AG10803 (cell line): ENCODE measurements at regions not wholly inside any gene's neighbourhood (a gene's known extent, or its start where the extent isn't known, plus 50 kb on each side); places are given as distances from the start of the nearest gene placed in this dataset.

Experiments used
- DNase-seq: peaks from one replicate; pipeline ENCODE4 v3.0.0; 2010; ENCODE audit warnings: low read depth
- H3K4me3 ChIP-seq: 2 replicates; pipeline ENCODE4 v1.5.1; 2011; ENCODE audit warnings: mild to moderate bottlenecking, low read length, control low read depth
- CTCF ChIP-seq: conservative IDR thresholded peaks from 2 replicates; pipeline ENCODE4 v1.5.1; 2011; ENCODE audit warnings: mild to moderate bottlenecking, low read length, control low read depth, inconsistent platforms

DNA sequence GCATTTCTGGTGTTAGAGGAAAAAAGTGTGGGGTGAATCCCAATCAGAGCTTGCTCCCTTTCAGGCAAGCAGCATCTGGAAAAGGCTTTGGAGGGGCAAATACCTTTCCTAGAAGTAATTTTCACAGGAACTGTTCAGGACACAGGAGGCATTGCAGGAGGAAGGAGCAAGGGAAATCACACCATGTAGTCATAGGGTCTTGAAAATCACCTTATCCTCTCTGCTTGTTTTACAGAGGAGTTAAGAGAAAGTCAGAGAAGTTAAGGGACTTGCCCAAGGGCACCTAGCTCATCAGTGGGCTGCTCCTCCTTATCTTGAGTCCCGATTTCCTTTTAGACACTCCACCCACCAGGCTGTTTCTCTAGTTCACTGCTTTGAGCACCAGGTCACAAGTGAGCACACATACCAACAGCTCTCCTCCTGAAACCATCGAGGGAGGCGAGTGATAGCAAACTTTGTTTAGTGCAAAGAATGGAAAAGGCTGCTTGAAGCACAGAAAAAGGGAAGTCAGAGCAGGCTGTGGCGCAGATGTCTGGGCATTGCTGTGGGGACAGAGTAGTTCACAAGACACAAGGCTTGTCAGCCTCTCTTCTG, 89.2 kb upstream of the CXCR4 start:
- TF ChIP-seq CTCF: no peak
- no peak for DNase-seq
- H3K4me3 ChIP-seq: no peak overlapping the region

- no peak for DNase-seq
- H3K4me3 ChIP-seq: no peak overlapping the region
Measured at GRCh38 chr2:136206613-136207012, 88.7 kb upstream of the CXCR4 start.

DNA sequence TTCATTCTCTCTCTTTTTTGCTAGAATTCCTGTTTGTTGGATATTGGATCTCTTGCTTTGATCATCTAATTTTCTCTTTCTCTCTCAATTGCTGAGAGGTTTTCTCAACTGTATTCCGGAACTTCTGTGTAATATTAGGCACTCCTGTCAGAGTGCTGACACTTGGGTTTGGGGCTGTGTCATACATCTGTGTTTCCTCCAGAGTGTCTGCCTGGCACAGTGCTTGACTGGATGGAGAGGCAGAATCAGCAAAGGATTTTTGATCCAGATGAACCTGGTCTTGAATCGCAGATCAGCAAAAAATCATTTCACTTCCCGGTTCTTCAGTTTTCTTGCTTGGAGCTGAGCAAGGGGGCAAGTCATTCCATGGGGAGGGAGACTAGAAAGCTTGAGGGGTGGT, 87.7 kb upstream of the CXCR4 start:
- no peak overlapping the region for H3K4me3 ChIP-seq
- no peak for TF ChIP-seq CTCF
- DNase-seq: no peak

More at GRCh38 chr2:136206613-136207012, 88.7 kb upstream of the CXCR4 start:
- TF ChIP-seq CTCF: no peak

GRCh38 chr2:136204971-136205370, 87.0 kb upstream of the CXCR4 start:
- no peak overlapping the region for H3K4me3 ChIP-seq
- no peak for TF ChIP-seq CTCF
- no peak for DNase-seq

- TF ChIP-seq CTCF: no peak
- H3K4me3 ChIP-seq: no peak overlapping the region
- no peak for DNase-seq
Measured at GRCh38 chr2:136195226-136195625, 77.3 kb upstream of the CXCR4 start.

DNA sequence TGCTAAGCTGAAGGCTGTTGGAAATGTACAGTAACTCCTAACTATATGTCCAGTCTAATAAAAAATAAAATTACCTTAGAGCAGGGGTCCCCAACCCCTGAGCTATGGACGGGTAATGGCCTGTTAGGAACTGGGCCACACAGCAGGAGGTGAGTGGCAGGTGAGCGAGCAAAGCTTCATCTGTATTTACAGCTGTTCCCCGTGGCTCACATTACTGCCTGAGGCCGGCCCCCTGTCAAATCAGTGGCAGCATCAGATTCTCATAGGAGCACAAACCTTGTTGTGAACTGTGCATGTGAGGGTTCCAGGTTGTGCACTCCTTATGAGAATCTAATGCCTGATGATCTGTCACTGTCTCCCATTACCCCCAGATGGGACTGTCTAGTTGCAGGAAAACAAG, 73.1 kb upstream of the CXCR4 start:
- H3K4me3 ChIP-seq: no peak overlapping the region
- no peak for DNase-seq
- TF ChIP-seq CTCF: no peak

GRCh38 chr2:136189221-136189782, 71.4 kb upstream of the CXCR4 start:
- DNase-seq: no peak
- no peak for TF ChIP-seq CTCF
- no peak overlapping the region for H3K4me3 ChIP-seq
